Tibial artery (tissue), 4 donors: ENCODE measurements at regions not wholly inside any gene's neighbourhood (a gene's known extent, or its start where the extent isn't known, plus 50 kb on each side); places are given as distances from the start of the nearest gene placed in this dataset.
"Not testable (repeated sequence)": the region's sequence is repeated elsewhere in the genome, so short reads cannot be mapped to it uniquely, and the experiment has no call there.

ENCODE experiments used
- DNase-seq, 2 donors: peaks; one replicate each; pipeline ENCODE4 v3.0.0-alpha.2; 2019
- H3K27ac ChIP-seq, 2 donors: fragments of 200-600 bp; sonication (generic) in 1 of 2; 1 replicate in 1 of 2; 2 replicates in 1 of 2; pipeline ENCODE4 v1.5.1; 2018 to 2019; ENCODE audit warnings: mild to moderate bottlenecking in 1 of 2
- H3K27me3 ChIP-seq, 2 donors: fragments of 200-600 bp; sonication (generic) in 1 of 2; one replicate each; pipeline versions ENCODE4 v1.5.1 to v1.6.0; 2016 to 2019
- H3K36me3 ChIP-seq, 3 donors: fragments of 200-600 bp; sonication (generic) in 2 of 3; one replicate each; pipeline ENCODE4 v1.5.1; 2016 to 2019; ENCODE audit warnings: mild to moderate bottlenecking in 2 of 3
- H3K4me1 ChIP-seq, 4 donors: fragments of 200-600 bp; sonication (generic) in 2 of 4; 1 replicate in 3 of 4; 2 replicates in 1 of 4; pipeline ENCODE4 v1.5.1; 2016 to 2019
- H3K4me3 ChIP-seq, 2 donors: fragments of 200-600 bp; sonication (generic) in 1 of 2; 1 replicate in 1 of 2; 2 replicates in 1 of 2; pipeline ENCODE4 v1.5.1; 2018 to 2019; ENCODE audit warnings: mild to moderate bottlenecking in 2 of 2
- H3K9me3 ChIP-seq, 3 donors: fragments of 200-600 bp; sonication (generic) in 1 of 3; one replicate each; pipeline ENCODE4 v1.5.1; 2016 to 2019
- CTCF ChIP-seq, 2 experiments: fragments of 200-600 bp in 1 of 2; fragments of 450-650 bp in 1 of 2; IDR thresholded peaks; one replicate each; pipeline ENCODE4 v1.5.1; 2017 to 2019; ENCODE audit warnings: antibody characterized with exemption in 2 of 2, mild to moderate bottlenecking in 1 of 2, moderate library complexity in 1 of 2
- intact Hi-C: fragments of 100-400 bp; cut with DNase I; formaldehyde crosslinking; loops from one replicate; pipeline ENCODE4 v1.15.0; 2023; ENCODE audit warnings: low total_unique reads

GRCh38 chr10:80794994-80795393 lies 257.3 kb downstream of the SH2D4B start:
- H3K36me3 ChIP-seq = no peaks in the 10 kb centered on the region
- no peak overlapping the region for H3K27ac ChIP-seq
- no peak for DNase-seq
- H3K27me3 ChIP-seq = no peaks in the 10 kb centered on the region
- intact Hi-C loops = no loop called here
- TF ChIP-seq CTCF (IDR thresholded peaks at IDR 0.05) = no peak
- H3K4me3 ChIP-seq = no peak overlapping the region
- no peaks in the 10 kb centered on the region for H3K9me3 ChIP-seq
- no peaks in the 10 kb centered on the region for H3K4me1 ChIP-seq

- DNase-seq = no peak
- Histone ChIP-seq H3K36me3 (no peaks in the 10 kb centered on the region), H3K4me1 (no peaks in the 10 kb centered on the region), H3K27me3 (no peaks in the 10 kb centered on the region), H3K4me3 (no peak overlapping the region), H3K27ac (no peak overlapping the region), H3K9me3 (no peaks in the 10 kb centered on the region)
- TF ChIP-seq CTCF (IDR thresholded peaks at IDR 0.05) = no peak
- intact Hi-C loops = no loop called here
These were observed 267.8 kb downstream of the SH2D4B start for GRCh38 chr10:80805343-80806020.

- no peaks in the 10 kb centered on the region for H3K36me3 ChIP-seq
- H3K27ac ChIP-seq = no peak overlapping the region
- no peaks in the 10 kb centered on the region for H3K4me1 ChIP-seq
- no peaks in the 10 kb centered on the region for H3K9me3 ChIP-seq
- intact Hi-C loops = no loop called here
- TF ChIP-seq CTCF (IDR thresholded peaks at IDR 0.05) = no peak
- H3K4me3 ChIP-seq = no peak overlapping the region
- no peak for DNase-seq
- H3K27me3 ChIP-seq = no peaks in the 10 kb centered on the region
These were observed 276.5 kb downstream of the SH2D4B start for GRCh38 chr10:80814147-80814652.

- no peak overlapping the region for H3K4me3 ChIP-seq
- intact Hi-C loops = no loop called here
- no peak for TF ChIP-seq CTCF (IDR thresholded peaks at IDR 0.05)
- no peaks in the 10 kb centered on the region for H3K4me1 ChIP-seq
- DNase-seq = no peak
- H3K36me3 ChIP-seq = no peaks in the 10 kb centered on the region
- H3K9me3 ChIP-seq = peaks cover 0 to 19% (median 16%) of the 10 kb centered on the region in 3 donors
- H3K27me3 ChIP-seq = no peaks in the 10 kb centered on the region
- H3K27ac ChIP-seq = no peak overlapping the region
These were observed 291.4 kb downstream of the SH2D4B start for GRCh38 chr10:80829151-80829550.

GRCh38 chr10:80829562-80829961 lies 291.9 kb downstream of the SH2D4B start:
- H3K27ac ChIP-seq = no peak overlapping the region
- H3K36me3 ChIP-seq = no peaks in the 10 kb centered on the region
- no peak overlapping the region for H3K4me3 ChIP-seq
- H3K9me3 ChIP-seq = peaks cover 0 to 19% (median 16%) of the 10 kb centered on the region in 3 donors
- H3K27me3 ChIP-seq = no peaks in the 10 kb centered on the region
- H3K4me1 ChIP-seq = no peaks in the 10 kb centered on the region
- TF ChIP-seq CTCF (IDR thresholded peaks at IDR 0.05) = no peak
- intact Hi-C loops = no loop called here
- DNase-seq = no peak

- H3K36me3 ChIP-seq, H3K4me3 ChIP-seq, H3K27me3 ChIP-seq, DNase-seq, H3K27ac ChIP-seq, H3K4me1 ChIP-seq, intact Hi-C loops: not testable (repeated sequence)
- peaks cover 0 to 19% (median 16%) of the 10 kb centered on the region in 3 donors for H3K9me3 ChIP-seq
These were observed 295.0 kb downstream of the SH2D4B start for GRCh38 chr10:80832693-80833092.
